ENCODE measurements at regions not wholly inside any gene's neighbourhood (a gene's known extent, or its start where the extent isn't known, plus 50 kb on each side); places are given as distances from the start of the nearest gene placed in this dataset.

DNA sequence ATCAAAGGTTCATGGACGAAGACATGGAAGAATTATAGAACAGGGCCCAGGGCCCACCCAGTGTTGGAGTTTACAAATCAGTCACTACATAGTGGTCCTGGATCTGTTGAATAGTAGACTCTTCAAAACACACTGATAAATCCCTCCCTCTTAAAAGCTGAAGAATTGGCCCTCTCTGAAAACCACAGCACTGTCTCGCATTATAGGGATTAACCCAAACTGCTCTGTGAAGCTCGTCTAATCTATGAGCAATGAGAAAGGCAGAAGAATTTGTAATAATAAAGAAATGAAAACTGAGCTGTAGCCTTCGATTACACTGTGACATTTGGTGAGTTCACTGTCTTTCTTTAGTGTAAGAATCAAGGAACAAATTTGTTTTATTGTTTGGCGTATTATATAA, 92.5 kb upstream of the ZFP42 start:
- TF ChIP-seq FOXA1 (IDR thresholded peaks at IDR 0.05) (no peak), HDGF (IDR thresholded peaks at IDR 0.05; ENCODE audit: borderline replicate concordance) (no peak), FOXM1 (IDR thresholded peaks at IDR 0.05; ENCODE audit: borderline replicate concordance) (no peak), SUZ12 (IDR thresholded peaks at IDR 0.05) (no peak), ZNF384 (IDR thresholded peaks at IDR 0.05) (no peak), FOXK2 (IDR thresholded peaks at IDR 0.05) (no peak), L3MBTL2 (conservative IDR thresholded peaks at IDR 0.05) (no peak), BHLHE40 (IDR thresholded peaks at IDR 0.05; ENCODE audit: borderline replicate concordance) (no peak), CTBP1 (IDR thresholded peaks at IDR 0.05; ENCODE audit: borderline replicate concordance) (no peak)
